GM10266 (cell line): ENCODE measurements at regions not wholly inside any gene's neighbourhood (a gene's known extent, or its start where the extent isn't known, plus 50 kb on each side); places are given as distances from the start of the nearest gene placed in this dataset.
"Not testable (repeated sequence)": the region's sequence is repeated elsewhere in the genome, so short reads cannot be mapped to it uniquely, and the experiment has no call there.

Experiments used
- DNase-seq: peaks from one replicate; pipeline ENCODE4 v3.0.0; 2012; ENCODE audit errors: extremely low spot score
- CTCF ChIP-seq: IDR thresholded peaks from 2 replicates; pipeline ENCODE4 v1.5.1; 2012; ENCODE audit warnings: mild to moderate bottlenecking, low read depth; ENCODE audit not compliant: control insufficient read depth, insufficient read depth; ENCODE audit errors: missing control alignments

GRCh38 chr16:31975826-31976419 is 102.3 kb downstream of the ZNF267 start:
- not testable (repeated sequence) for DNase-seq

GRCh38 chr16:31978463-31978862 is 104.9 kb downstream of the ZNF267 start:
- DNase-seq = not testable (repeated sequence)

GRCh38 chr16:31981739-31982138 is 108.1 kb downstream of the ZNF267 start:
- not testable (repeated sequence) for DNase-seq

GRCh38 chr16:31982986-31983385 is 109.4 kb downstream of the ZNF267 start:
- DNase-seq = not testable (repeated sequence)

GRCh38 chr16:31983666-31984065 is 110.1 kb downstream of the ZNF267 start:
- not testable (repeated sequence) for DNase-seq

GRCh38 chr16:31986895-31987294 is 113.3 kb downstream of the ZNF267 start:
- not testable (repeated sequence) for DNase-seq

- DNase-seq = not testable (repeated sequence)
Measured at GRCh38 chr16:31988595-31989581, 115.3 kb downstream of the ZNF267 start.

- DNase-seq = not testable (repeated sequence)
Measured at GRCh38 chr16:31990261-31990660, 116.7 kb downstream of the ZNF267 start.

- not testable (repeated sequence) for DNase-seq
Measured at GRCh38 chr16:31990980-31991379, 117.4 kb downstream of the ZNF267 start.

- not testable (repeated sequence) for DNase-seq
Measured at GRCh38 chr16:31996325-31996724, 122.7 kb downstream of the ZNF267 start.

GRCh38 chr16:32002496-32002895 is 128.9 kb downstream of the ZNF267 start:
- not testable (repeated sequence) for DNase-seq

GRCh38 chr16:32003819-32004218 is 130.2 kb downstream of the ZNF267 start:
- not testable (repeated sequence) for DNase-seq

- TF ChIP-seq CTCF = peak; percentile 0
- not testable (repeated sequence) for DNase-seq
Measured at GRCh38 chr16:32038783-32039496, 165.3 kb downstream of the ZNF267 start.

GRCh38 chr16:32039919-32040318 is 166.3 kb downstream of the ZNF267 start:
- not testable (repeated sequence) for DNase-seq

- not testable (repeated sequence) for DNase-seq
Measured at GRCh38 chr16:32066016-32066651, 187.0 kb upstream of the TP53TG3D start.

GRCh38 chr16:32071586-32071985 is 181.5 kb upstream of the TP53TG3D start:
- DNase-seq = not testable (repeated sequence)

GRCh38 chr16:32083891-32084290 is 169.2 kb upstream of the TP53TG3D start:
- not testable (repeated sequence) for DNase-seq

- not testable (repeated sequence) for DNase-seq
Measured at GRCh38 chr16:32084656-32085401, 168.3 kb upstream of the TP53TG3D start.
